ENCODE measurements at regions not wholly inside any gene's neighbourhood (a gene's known extent, or its start where the extent isn't known, plus 50 kb on each side); places are given as distances from the start of the nearest gene placed in this dataset.

DNA sequence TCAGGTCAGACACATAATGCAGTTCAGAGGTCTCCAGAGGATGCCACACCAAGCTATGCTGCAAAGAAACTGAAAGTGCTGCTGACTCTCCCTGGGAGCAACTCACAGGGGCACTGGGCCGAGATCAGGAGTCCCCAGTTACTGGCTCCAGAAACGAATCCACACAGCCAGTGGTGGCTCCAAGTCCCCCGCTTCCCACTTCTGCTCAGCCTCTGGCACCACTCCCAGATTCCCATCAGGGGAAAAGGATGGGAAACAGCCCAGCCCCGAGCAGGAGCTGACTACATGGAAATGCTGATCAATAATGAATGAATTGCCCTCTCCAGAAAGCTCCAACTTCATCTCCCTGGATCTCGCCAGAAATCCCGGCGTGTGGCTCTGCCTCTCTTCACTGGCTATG, 62.3 kb upstream of the CDH5 start:
- no peak overlapping the region for H3K27ac ChIP-seq (replicated peaks)
- DNase-seq (ENCODE audit: low read depth in 1 of 2, low spot score in 1 of 2), result no peak
- TF ChIP-seq, protein P1, sequence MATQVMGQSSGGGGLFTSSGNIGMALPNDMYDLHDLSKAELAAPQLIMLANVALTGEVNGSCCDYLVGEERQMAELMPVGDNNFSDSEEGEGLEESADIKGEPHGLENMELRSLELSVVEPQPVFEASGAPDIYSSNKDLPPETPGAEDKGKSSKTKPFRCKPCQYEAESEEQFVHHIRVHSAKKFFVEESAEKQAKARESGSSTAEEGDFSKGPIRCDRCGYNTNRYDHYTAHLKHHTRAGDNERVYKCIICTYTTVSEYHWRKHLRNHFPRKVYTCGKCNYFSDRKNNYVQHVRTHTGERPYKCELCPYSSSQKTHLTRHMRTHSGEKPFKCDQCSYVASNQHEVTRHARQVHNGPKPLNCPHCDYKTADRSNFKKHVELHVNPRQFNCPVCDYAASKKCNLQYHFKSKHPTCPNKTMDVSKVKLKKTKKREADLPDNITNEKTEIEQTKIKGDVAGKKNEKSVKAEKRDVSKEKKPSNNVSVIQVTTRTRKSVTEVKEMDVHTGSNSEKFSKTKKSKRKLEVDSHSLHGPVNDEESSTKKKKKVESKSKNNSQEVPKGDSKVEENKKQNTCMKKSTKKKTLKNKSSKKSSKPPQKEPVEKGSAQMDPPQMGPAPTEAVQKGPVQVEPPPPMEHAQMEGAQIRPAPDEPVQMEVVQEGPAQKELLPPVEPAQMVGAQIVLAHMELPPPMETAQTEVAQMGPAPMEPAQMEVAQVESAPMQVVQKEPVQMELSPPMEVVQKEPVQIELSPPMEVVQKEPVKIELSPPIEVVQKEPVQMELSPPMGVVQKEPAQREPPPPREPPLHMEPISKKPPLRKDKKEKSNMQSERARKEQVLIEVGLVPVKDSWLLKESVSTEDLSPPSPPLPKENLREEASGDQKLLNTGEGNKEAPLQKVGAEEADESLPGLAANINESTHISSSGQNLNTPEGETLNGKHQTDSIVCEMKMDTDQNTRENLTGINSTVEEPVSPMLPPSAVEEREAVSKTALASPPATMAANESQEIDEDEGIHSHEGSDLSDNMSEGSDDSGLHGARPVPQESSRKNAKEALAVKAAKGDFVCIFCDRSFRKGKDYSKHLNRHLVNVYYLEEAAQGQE (IDR thresholded peaks at IDR 0.05; ENCODE audit: insufficient replicate concordance, low read depth), result no peak
- TF ChIP-seq GABPA (IDR thresholded peaks at IDR 0.05; ENCODE audit: low read depth) (no peak), SPI1 (IDR thresholded peaks at IDR 0.05; ENCODE audit: borderline replicate concordance, low read depth) (no peak), POLR2AphosphoS5 (IDR thresholded peaks at IDR 0.05; ENCODE audit: low read depth) (no peak)
- TF ChIP-seq, protein P2, sequence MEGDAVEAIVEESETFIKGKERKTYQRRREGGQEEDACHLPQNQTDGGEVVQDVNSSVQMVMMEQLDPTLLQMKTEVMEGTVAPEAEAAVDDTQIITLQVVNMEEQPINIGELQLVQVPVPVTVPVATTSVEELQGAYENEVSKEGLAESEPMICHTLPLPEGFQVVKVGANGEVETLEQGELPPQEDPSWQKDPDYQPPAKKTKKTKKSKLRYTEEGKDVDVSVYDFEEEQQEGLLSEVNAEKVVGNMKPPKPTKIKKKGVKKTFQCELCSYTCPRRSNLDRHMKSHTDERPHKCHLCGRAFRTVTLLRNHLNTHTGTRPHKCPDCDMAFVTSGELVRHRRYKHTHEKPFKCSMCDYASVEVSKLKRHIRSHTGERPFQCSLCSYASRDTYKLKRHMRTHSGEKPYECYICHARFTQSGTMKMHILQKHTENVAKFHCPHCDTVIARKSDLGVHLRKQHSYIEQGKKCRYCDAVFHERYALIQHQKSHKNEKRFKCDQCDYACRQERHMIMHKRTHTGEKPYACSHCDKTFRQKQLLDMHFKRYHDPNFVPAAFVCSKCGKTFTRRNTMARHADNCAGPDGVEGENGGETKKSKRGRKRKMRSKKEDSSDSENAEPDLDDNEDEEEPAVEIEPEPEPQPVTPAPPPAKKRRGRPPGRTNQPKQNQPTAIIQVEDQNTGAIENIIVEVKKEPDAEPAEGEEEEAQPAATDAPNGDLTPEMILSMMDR (IDR thresholded peaks at IDR 0.05; ENCODE audit: insufficient read depth, low read length), result no peak
- no peaks in the 10 kb centered on the region for H3K27me3 ChIP-seq (ENCODE audit: insufficient read depth, poor library complexity, severe bottlenecking)
- H3K4me3 ChIP-seq (replicated peaks; ENCODE audit: insufficient read depth, low read length), result no peak overlapping the region

DNA sequence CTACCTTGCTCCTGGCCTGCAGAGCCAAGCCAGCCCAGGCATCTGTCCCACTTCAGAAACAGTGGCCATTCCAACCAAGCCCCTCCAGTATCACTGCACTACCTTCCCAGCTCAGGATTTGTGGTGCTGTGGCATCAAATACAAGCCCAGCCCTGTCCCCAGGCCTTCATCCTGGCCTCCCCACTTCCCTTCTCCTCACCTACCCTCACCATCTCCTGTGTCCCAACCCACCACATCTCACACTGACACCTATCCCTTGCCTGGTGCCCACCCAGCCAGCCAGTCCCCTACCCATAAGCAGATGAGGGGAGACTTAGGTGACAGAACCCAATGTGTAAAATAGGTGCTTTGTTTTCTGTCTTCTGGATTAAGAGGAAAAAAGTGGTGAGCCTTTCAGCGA, 66.0 kb upstream of the CDH5 start:
- Histone ChIP-seq H3K27ac (replicated peaks) (no peak overlapping the region), H3K4me3 (replicated peaks; ENCODE audit: insufficient read depth, low read length) (no peak overlapping the region), H3K27me3 (ENCODE audit: insufficient read depth, poor library complexity, severe bottlenecking) (no peaks in the 10 kb centered on the region)
- no peak for TF ChIP-seq SPI1 (IDR thresholded peaks at IDR 0.05; ENCODE audit: borderline replicate concordance, low read depth)
- TF ChIP-seq GABPA (IDR thresholded peaks at IDR 0.05; ENCODE audit: low read depth), result no peak
- TF ChIP-seq, protein P1 (IDR thresholded peaks at IDR 0.05; ENCODE audit: insufficient replicate concordance, low read depth), result no peak
- TF ChIP-seq, protein P2 (IDR thresholded peaks at IDR 0.05; ENCODE audit: insufficient read depth, low read length), result no peak
- no peak for TF ChIP-seq POLR2AphosphoS5 (IDR thresholded peaks at IDR 0.05; ENCODE audit: low read depth)
- DNase-seq (ENCODE audit: low read depth in 1 of 2, low spot score in 1 of 2), result no peak

DNA sequence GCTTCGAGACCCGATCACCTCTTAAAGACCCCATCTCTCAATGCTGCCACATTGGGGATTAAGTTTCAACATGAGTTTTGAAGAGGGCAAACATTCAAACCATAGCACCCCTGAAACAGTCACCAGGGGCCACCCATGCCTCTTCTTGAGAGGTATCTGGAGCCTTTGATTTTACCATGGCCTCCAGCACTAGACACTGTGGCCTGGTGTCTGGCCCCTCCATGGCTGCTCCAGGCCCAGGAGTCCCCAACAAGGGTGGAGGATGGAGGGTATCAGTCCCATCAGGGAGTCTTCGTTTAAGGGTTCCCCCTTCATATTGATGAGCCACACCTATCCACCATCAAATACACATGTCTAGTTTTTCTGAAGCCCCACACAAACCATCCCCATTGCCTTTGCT, 66.5 kb upstream of the CDH5 start:
- TF ChIP-seq GABPA (IDR thresholded peaks at IDR 0.05; ENCODE audit: low read depth) (no peak), SPI1 (IDR thresholded peaks at IDR 0.05; ENCODE audit: borderline replicate concordance, low read depth) (no peak), POLR2AphosphoS5 (IDR thresholded peaks at IDR 0.05; ENCODE audit: low read depth) (no peak)
- TF ChIP-seq, protein P2 (IDR thresholded peaks at IDR 0.05; ENCODE audit: insufficient read depth, low read length), result no peak
- TF ChIP-seq, protein P1 (IDR thresholded peaks at IDR 0.05; ENCODE audit: insufficient replicate concordance, low read depth), result no peak
- Histone ChIP-seq H3K4me3 (replicated peaks; ENCODE audit: insufficient read depth, low read length) (no peak overlapping the region), H3K27me3 (ENCODE audit: insufficient read depth, poor library complexity, severe bottlenecking) (no peaks in the 10 kb centered on the region), H3K27ac (replicated peaks) (no peak overlapping the region)
- no peak for DNase-seq (ENCODE audit: low read depth in 1 of 2, low spot score in 1 of 2)
